Esophagus squamous epithelium (tissue), 5 donors: ENCODE measurements at regions not wholly inside any gene's neighbourhood (a gene's known extent, or its start where the extent isn't known, plus 50 kb on each side); places are given as distances from the start of the nearest gene placed in this dataset.

Source experiments
- DNase-seq: peaks from one replicate; lab custom pipeline; 2025; lab: John Stamatoyannopoulos, UW
- H3K27ac ChIP-seq, 4 donors: fragments of 200-600 bp; sonication (generic); one replicate each; pipeline ENCODE4 v1.5.1; 2016 to 2019; ENCODE audit warnings: mild to moderate bottlenecking in 1 of 4
- H3K27me3 ChIP-seq, 4 donors: fragments of 200-600 bp; sonication (generic); 1 replicate in 3 of 4; 2 replicates in 1 of 4; pipeline versions ENCODE4 v1.5.1 to v1.6.0; 2017 to 2021; ENCODE audit warnings: antibody characterized with exemption in 1 of 4
- H3K36me3 ChIP-seq, 3 donors: fragments of 200-600 bp; sonication (generic); one replicate each; pipeline ENCODE4 v1.5.1; 2016 to 2019
- H3K4me1 ChIP-seq, 3 donors: fragments of 200-600 bp; sonication (generic); one replicate each; pipeline ENCODE4 v1.5.1; 2017 to 2019
- H3K4me3 ChIP-seq, 4 donors: fragments of 200-600 bp; sonication (generic); 1 replicate in 3 of 4; 2 replicates in 1 of 4; pipeline ENCODE4 v1.5.1; 2016 to 2019; ENCODE audit warnings: mild to moderate bottlenecking in 2 of 4, moderate library complexity in 1 of 4
- H3K9me3 ChIP-seq, 3 donors: fragments of 200-600 bp; sonication (generic); one replicate each; pipeline ENCODE4 v1.5.1; 2016 to 2019
- CTCF ChIP-seq, 6 experiments: fragments of 450-650 bp in 4 of 6; fragments of 200-600 bp in 2 of 6; sonication (generic) in 2 of 6; IDR thresholded peaks; one replicate each; pipeline ENCODE4 v1.5.1; 2016 to 2019; ENCODE audit warnings: antibody characterized with exemption in 6 of 6, mild to moderate bottlenecking in 4 of 6, moderate library complexity in 4 of 6
- POLR2A ChIP-seq, 4 donors: fragments of 450-650 bp; IDR thresholded peaks; one replicate each; pipeline ENCODE4 v1.6.1; 2017; ENCODE audit warnings: antibody characterized with exemption in 4 of 4, mild to moderate bottlenecking in 4 of 4, moderate library complexity in 3 of 4
- WGBS, 2 donors: methylation state at CpG; one replicate each; pipeline ENCODE4 v1.1.5; 2018; 5-methylcytosine and 5-hydroxymethylcytosine counted together
- intact Hi-C: fragments of 100-400 bp; cut with DNase I; formaldehyde crosslinking; loops from one replicate; pipeline ENCODE4 v1.15.0; 2022
- donor health status: DM: yes; HTN: yes; CAD: no.

- intact Hi-C loops = no loop called here
- TF ChIP-seq POLR2A (IDR thresholded peaks at IDR 0.05) = no peak
- no peak for TF ChIP-seq CTCF (IDR thresholded peaks at IDR 0.05)
- no peaks in the 10 kb centered on the region for H3K4me1 ChIP-seq
- H3K27me3 ChIP-seq = no peaks in the 10 kb centered on the region
- no peak overlapping the region for H3K27ac ChIP-seq
- no peak for DNase-seq
- WGBS, 2 donors = 81% methylated on average over 9 of the region's 13 CpGs; no CpG with 5 or more reads in 1 of the 2 donors
- no peaks in the 10 kb centered on the region for H3K9me3 ChIP-seq
- peaks cover 0 to 63% (median 0%) of the 10 kb centered on the region in 3 donors for H3K36me3 ChIP-seq
- no peak overlapping the region for H3K4me3 ChIP-seq
These were observed 424.7 kb upstream of the AMELY start for GRCh38 chrY:7336023-7336873.

GRCh38 chrY:7334449-7334848 lies 422.9 kb upstream of the AMELY start:
- Histone ChIP-seq H3K27ac (no peak overlapping the region), H3K27me3 (no peaks in the 10 kb centered on the region), H3K4me1 (no peaks in the 10 kb centered on the region), H3K9me3 (no peaks in the 10 kb centered on the region), H3K36me3 (peaks cover 0 to 65% (median 0%) of the 10 kb centered on the region in 3 donors), H3K4me3 (no peak overlapping the region)
- no peak for DNase-seq
- TF ChIP-seq CTCF (IDR thresholded peaks at IDR 0.05) (no peak), POLR2A (IDR thresholded peaks at IDR 0.05) (no peak)
- WGBS, 2 donors = 83% methylated on average over 1 of the region's 1 CpG; no CpG with 5 or more reads in 1 of the 2 donors
- intact Hi-C loops = no loop called here

- Histone ChIP-seq H3K4me3 (no peak overlapping the region), H3K36me3 (peaks cover 0 to 59% (median 0%) of the 10 kb centered on the region in 3 donors), H3K27ac (no peak overlapping the region), H3K27me3 (no peaks in the 10 kb centered on the region), H3K9me3 (no peaks in the 10 kb centered on the region), H3K4me1 (no peaks in the 10 kb centered on the region)
- DNase-seq = no peak
- TF ChIP-seq POLR2A (IDR thresholded peaks at IDR 0.05) (no peak), CTCF (IDR thresholded peaks at IDR 0.05) (no peak)
- intact Hi-C loops = no loop called here
- WGBS, 2 donors = 86% methylated on average over 8 of the region's 9 CpGs; no CpG with 5 or more reads in 1 of the 2 donors
These were observed 415.0 kb upstream of the AMELY start for GRCh38 chrY:7326296-7327246.

GRCh38 chrY:7325531-7325930 lies 414.0 kb upstream of the AMELY start:
- DNase-seq = no peak
- no peak overlapping the region for H3K27ac ChIP-seq
- no peak for TF ChIP-seq CTCF (IDR thresholded peaks at IDR 0.05)
- TF ChIP-seq POLR2A (IDR thresholded peaks at IDR 0.05) = no peak
- 90% methylated on average over 3 of the region's 13 CpGs; no CpG with 5 or more reads in 1 of the 2 donors for WGBS, 2 donors
- H3K9me3 ChIP-seq = no peaks in the 10 kb centered on the region
- no peaks in the 10 kb centered on the region for H3K4me1 ChIP-seq
- no peak overlapping the region for H3K4me3 ChIP-seq
- no peaks in the 10 kb centered on the region for H3K27me3 ChIP-seq
- intact Hi-C loops = no loop called here
- peaks cover 0 to 58% (median 0%) of the 10 kb centered on the region in 3 donors for H3K36me3 ChIP-seq
